ENCODE measurements at regions not wholly inside any gene's neighbourhood (a gene's known extent, or its start where the extent isn't known, plus 50 kb on each side); places are given as distances from the start of the nearest gene placed in this dataset.

DNA sequence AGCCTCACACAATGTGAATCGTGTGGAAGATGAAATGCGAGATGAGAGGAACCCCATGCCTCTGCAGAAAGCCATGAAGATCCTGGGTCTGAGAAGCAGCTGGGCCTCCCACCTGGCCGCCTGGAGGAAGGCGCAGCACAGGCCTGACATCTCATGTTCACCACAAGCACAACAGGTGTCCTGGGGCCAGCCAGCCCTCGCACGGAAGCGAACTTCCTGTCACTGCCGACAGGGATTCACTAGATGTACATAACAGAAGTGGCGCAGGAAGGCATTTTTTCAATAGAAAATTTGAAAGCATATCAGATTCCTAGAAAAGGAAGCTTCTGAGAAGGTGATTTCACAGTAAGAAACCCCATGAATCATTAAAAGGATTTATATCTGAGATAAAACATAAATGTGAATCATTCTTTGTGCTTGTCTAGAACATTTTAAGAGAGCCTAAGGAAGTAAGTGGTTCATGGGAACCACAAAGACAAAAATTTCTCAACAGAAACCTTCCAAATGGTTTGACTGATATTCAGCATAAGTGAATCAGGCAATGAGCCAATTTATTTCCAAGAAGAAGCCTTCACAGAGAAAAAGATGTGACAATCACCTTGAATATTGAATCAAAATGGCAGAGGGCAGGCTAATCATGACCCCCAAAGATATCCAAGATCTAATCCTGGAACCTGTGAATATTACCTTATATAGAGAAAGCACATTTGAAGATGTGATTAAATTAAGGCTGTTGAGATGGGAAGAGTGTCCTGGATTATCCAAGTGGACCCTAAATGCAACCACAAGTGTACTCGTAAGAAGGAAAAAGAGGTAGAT, 311.9 kb downstream of the DUSP6 start:
- peaks cover 57% of the 10 kb centered on the region for H3K4me1 Mint-ChIP-seq (ENCODE audit: low read depth)
- H3K36me3 Mint-ChIP-seq = peaks cover 7% of the 10 kb centered on the region
- POLR2A ChIA-PET = interaction anchor here (0.8 to 3.2 kb wide), 8 partner anchors 95 to 323 kb away, joined by 3 to 51 read pairs (median 4); partner anchors contain the start of gene DUSP6
- DNase-seq = peak; percentile 93
- H3K27me3 Mint-ChIP-seq = peaks cover 1% of the 10 kb centered on the region
- CTCF ChIA-PET = interaction anchor here (0.6 to 5.0 kb wide), 13 partner anchors 11 to 503 kb away, joined by 3 to 28 read pairs (median 4); partner anchors contain the start of gene DUSP6
- peaks cover 5% of the 10 kb centered on the region for H3K9me3 Mint-ChIP-seq
- peak overlapping the region; percentile 18 for H3K4me3 Mint-ChIP-seq
- peak overlapping the region; percentile 98 for H3K27ac Mint-ChIP-seq
- intact Hi-C loops (cut with micrococcal nuclease) = loop anchor here (1.0 to 2.0 kb wide), 15 partner anchors 21 to 741 kb away; partner anchors contain the start of genes DUSP6 and POC1B

DNA sequence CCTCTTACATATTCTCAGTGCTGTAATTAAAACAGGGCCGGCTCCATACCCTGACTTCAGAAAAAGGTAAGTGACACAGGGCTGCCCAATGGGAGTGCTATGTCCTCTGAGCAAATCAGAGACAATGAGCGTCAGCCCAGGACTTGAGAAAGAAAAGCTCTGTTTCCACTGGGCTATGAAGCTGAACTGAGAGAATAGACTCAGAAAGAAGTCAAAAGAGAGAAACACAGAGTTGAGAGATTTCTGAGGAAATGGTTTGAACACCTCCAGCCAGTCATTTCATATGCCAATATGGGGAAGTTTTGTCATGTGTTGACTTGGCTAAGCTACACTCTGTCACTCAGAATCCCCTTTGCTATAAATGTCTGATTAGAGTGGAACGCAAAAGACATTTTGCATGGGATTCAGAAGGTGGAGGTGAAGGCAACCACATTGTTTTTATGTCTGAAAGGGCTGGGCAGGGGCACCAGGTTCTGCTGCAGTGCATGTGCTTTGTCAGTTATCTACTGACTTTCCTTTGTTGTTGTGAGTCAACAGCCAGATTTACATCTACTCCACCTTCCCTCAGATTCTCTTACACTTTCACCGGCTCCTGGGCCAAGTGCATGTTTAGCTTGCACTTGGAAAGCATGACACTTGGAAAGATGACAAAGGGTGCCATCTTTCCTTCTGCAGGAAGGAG, 313.3 kb downstream of the DUSP6 start:
- Mint-ChIP-seq H3K4me3 (no peak overlapping the region), H3K27me3 (no peaks in the 10 kb centered on the region), H3K9me3 (peaks cover 5% of the 10 kb centered on the region), H3K27ac (peak overlapping the region; percentile 98), H3K36me3 (peaks cover 7% of the 10 kb centered on the region), H3K4me1 (ENCODE audit: low read depth) (peaks cover 57% of the 10 kb centered on the region)
- POLR2A ChIA-PET = interaction anchor here (0.5 to 3.2 kb wide), 18 partner anchors 12 to 486 kb away, joined by 3 to 51 read pairs (median 6); partner anchors contain the start of genes DUSP6 and GALNT4
- CTCF ChIA-PET = interaction anchor here (0.5 to 5.0 kb wide), 16 partner anchors 13 to 504 kb away, joined by 3 to 28 read pairs (median 5); partner anchors contain the start of gene DUSP6
- peak; percentile 69 for DNase-seq
- intact Hi-C loops (cut with micrococcal nuclease) = loop anchor here (1.0 to 5.0 kb wide), 2 partner anchors 9 to 823 kb away; no protein-coding TSS in a partner anchor

DNA sequence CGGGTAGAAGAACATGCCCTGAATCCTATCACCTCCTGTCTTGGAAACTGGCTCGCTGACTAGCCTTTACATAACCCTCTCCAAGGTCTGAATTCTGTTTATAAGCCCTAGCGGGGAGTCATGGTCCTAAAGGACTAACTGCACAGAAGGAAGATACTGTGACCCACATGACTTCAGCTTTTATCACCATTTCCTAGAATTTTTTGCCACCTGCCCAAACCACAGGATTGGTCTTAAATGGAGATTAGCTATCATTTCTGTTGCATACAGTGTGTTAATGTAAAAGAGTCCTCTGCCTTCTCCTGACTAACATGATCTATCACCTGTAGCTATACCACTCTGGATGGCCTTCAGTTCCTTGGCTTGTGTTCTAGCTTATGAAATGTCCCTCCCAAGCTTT, 319.2 kb downstream of the DUSP6 start:
- no peak overlapping the region for H3K27ac Mint-ChIP-seq
- H3K36me3 Mint-ChIP-seq = no peaks in the 10 kb centered on the region
- POLR2A ChIA-PET = no interaction called here
- H3K4me3 Mint-ChIP-seq = no peak overlapping the region
- CTCF ChIA-PET = interaction anchor here (0.6 to 2.0 kb wide), 6 partner anchors 14 to 510 kb away, joined by 3 to 16 read pairs (median 6); no protein-coding TSS in a partner anchor
- DNase-seq = no peak
- H3K4me1 Mint-ChIP-seq (ENCODE audit: low read depth) = peaks cover 13% of the 10 kb centered on the region
- H3K9me3 Mint-ChIP-seq = no peaks in the 10 kb centered on the region
- intact Hi-C loops (cut with micrococcal nuclease) = no loop called here
- peaks cover 4% of the 10 kb centered on the region for H3K27me3 Mint-ChIP-seq

DNA sequence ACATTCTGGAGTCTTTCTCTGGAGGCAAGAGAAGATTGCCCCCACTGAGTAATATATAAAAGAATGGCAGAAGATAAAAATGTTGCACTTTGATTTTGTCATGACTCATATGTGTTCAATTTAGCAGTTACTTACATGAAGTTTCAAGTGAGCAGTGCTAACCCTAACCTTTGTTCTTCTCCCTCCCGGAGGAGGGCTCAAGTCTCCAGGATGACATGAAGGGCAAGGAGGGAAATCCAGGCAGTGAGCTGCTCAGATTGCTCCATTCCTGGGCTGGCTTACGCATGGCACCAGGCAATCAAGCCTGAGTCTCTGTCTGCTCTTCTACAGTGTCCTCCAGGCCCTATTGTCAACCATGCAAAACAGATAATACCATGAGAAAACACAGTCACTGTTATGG, 322.3 kb downstream of the DUSP6 start:
- Mint-ChIP-seq H3K4me1 (ENCODE audit: low read depth) (peaks cover 3% of the 10 kb centered on the region), H3K4me3 (no peak overlapping the region), H3K27ac (no peak overlapping the region), H3K9me3 (no peaks in the 10 kb centered on the region), H3K36me3 (no peaks in the 10 kb centered on the region), H3K27me3 (peaks cover 4% of the 10 kb centered on the region)
- intact Hi-C loops (cut with micrococcal nuclease) = loop anchor here (1.0 kb wide), 1 partner anchor 9 kb away; no protein-coding TSS in a partner anchor
- POLR2A ChIA-PET = no interaction called here
- CTCF ChIA-PET = interaction anchor here (1.1 to 1.2 kb wide), 2 partner anchors 13 to 20 kb away, joined by 3 to 6 read pairs; no protein-coding TSS in a partner anchor
- no peak for DNase-seq

DNA sequence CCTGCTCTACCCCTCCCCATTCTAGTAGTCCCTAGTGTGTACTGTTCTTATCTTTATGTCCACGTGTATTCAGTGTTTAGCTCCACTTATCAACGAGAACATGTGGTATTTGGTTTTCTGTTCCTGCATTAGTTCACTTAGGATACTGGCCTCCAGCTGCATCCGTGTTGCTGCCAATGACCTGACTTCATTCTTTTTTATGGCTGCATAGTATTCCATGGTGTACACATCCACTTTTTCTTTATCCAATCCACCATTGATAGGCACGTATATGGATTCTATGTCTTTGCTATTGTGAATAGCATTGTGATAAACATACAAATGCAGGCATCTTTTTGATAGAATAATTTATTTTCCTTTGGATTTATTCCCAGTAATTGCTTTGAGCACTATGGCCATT, 327.7 kb downstream of the DUSP6 start:
- intact Hi-C loops (cut with micrococcal nuclease) = no loop called here
- ChIA-PET POLR2A (no interaction called here), CTCF (no interaction called here)
- no peak overlapping the region for H3K4me3 Mint-ChIP-seq
- peaks cover 1% of the 10 kb centered on the region for H3K36me3 Mint-ChIP-seq
- no peaks in the 10 kb centered on the region for H3K27me3 Mint-ChIP-seq
- H3K27ac Mint-ChIP-seq = no peak overlapping the region
- H3K4me1 Mint-ChIP-seq (ENCODE audit: low read depth) = peaks cover 4% of the 10 kb centered on the region
- H3K9me3 Mint-ChIP-seq = no peaks in the 10 kb centered on the region
- no peak for DNase-seq

DNA sequence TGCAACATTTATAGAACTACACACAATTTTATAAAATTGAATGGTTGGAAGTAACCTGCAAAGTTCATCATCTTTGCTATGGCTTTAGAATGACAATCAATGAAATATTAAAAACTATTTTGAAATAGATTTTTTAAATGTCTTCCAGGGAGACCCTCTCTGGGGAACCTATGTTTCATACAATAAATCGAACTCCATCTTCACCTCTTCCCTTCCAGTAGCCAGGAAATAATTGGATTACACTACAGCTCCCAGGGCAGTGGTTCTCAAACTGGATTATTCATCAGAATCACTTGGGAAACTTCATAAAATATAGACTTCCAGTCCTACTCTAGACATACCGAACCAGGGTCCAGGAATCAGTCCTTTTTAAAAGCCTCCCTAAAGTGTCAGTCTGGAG, 328.4 kb downstream of the DUSP6 start:
- Mint-ChIP-seq H3K27ac (no peak overlapping the region), H3K27me3 (no peaks in the 10 kb centered on the region), H3K4me3 (no peak overlapping the region), H3K36me3 (peaks cover 1% of the 10 kb centered on the region), H3K4me1 (ENCODE audit: low read depth) (peaks cover 4% of the 10 kb centered on the region), H3K9me3 (no peaks in the 10 kb centered on the region)
- ChIA-PET POLR2A (no interaction called here), CTCF (interaction anchor here (0.7 kb wide), 1 partner anchor 11 kb away, joined by 3 read pairs; no protein-coding TSS in a partner anchor)
- intact Hi-C loops (cut with micrococcal nuclease) = no loop called here
- no peak for DNase-seq

DNA sequence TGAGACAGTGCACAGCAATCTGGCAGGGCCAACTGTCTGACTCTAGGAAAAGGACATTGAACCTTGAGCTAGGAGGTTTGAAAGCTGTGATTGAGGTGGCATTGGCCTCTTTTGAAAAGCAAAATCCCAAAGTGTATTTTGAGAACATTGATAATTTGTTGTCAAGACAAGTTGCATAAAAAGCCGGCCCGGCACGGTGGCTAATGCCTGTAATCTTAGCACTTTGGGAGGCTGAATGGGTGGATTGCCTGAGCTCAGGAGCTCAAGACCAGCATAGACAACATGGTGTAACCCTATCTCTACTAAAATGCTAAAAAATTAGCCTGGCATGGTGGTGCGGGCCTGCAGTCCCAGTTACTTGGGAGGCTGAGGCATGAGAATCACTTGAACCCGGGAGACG, 331.6 kb downstream of the DUSP6 start:
- CTCF ChIA-PET = interaction anchor here (2.1 to 5.1 kb wide), 4 partner anchors 18 to 507 kb away, joined by 10 to 88 read pairs (median 28); partner anchors contain the start of genes GALNT4 and POC1B
- peaks cover 4% of the 10 kb centered on the region for H3K27me3 Mint-ChIP-seq
- DNase-seq = no peak
- H3K9me3 Mint-ChIP-seq = no peaks in the 10 kb centered on the region
- H3K4me3 Mint-ChIP-seq = no peak overlapping the region
- H3K36me3 Mint-ChIP-seq = peaks cover 1% of the 10 kb centered on the region
- intact Hi-C loops (cut with micrococcal nuclease) = loop anchor here (2.0 kb wide), 1 partner anchor 204 kb away; no protein-coding TSS in a partner anchor
- no peak overlapping the region for H3K27ac Mint-ChIP-seq
- POLR2A ChIA-PET = interaction anchor here (2.2 kb wide), 1 partner anchor 18 kb away, joined by 12 read pairs; no protein-coding TSS in a partner anchor
- H3K4me1 Mint-ChIP-seq (ENCODE audit: low read depth) = peaks cover 8% of the 10 kb centered on the region

DNA sequence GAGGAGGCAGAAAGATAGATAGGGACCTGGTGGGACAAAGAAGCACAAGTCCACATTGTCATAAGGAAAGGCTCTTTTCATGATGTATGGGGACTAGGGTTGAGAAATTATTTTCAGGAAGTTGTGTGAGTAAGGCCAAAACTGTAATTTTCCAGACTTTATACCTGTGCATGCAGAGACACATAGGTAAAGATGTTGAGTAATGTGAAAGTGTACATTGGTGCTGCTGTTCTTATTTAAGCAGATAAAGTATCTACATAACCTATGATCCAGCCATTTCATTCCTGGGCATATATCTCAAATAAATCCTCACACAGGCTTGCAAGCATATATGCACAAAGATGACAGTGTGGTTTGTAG, 332.2 kb downstream of the DUSP6 start:
- Mint-ChIP-seq H3K9me3 (no peaks in the 10 kb centered on the region), H3K4me3 (no peak overlapping the region), H3K36me3 (peaks cover 1% of the 10 kb centered on the region), H3K4me1 (ENCODE audit: low read depth) (peaks cover 8% of the 10 kb centered on the region), H3K27ac (no peak overlapping the region), H3K27me3 (peaks cover 5% of the 10 kb centered on the region)
- ChIA-PET CTCF (interaction anchor here (0.5 to 5.1 kb wide), 19 partner anchors 13 to 524 kb away, joined by 3 to 88 read pairs (median 9); partner anchors contain the start of genes GALNT4 and POC1B), POLR2A (interaction anchor here (2.2 kb wide), 1 partner anchor 18 kb away, joined by 12 read pairs; no protein-coding TSS in a partner anchor)
- intact Hi-C loops (cut with micrococcal nuclease) = loop anchor here (2.0 kb wide), 1 partner anchor 205 kb away; no protein-coding TSS in a partner anchor
- no peak for DNase-seq

DNA sequence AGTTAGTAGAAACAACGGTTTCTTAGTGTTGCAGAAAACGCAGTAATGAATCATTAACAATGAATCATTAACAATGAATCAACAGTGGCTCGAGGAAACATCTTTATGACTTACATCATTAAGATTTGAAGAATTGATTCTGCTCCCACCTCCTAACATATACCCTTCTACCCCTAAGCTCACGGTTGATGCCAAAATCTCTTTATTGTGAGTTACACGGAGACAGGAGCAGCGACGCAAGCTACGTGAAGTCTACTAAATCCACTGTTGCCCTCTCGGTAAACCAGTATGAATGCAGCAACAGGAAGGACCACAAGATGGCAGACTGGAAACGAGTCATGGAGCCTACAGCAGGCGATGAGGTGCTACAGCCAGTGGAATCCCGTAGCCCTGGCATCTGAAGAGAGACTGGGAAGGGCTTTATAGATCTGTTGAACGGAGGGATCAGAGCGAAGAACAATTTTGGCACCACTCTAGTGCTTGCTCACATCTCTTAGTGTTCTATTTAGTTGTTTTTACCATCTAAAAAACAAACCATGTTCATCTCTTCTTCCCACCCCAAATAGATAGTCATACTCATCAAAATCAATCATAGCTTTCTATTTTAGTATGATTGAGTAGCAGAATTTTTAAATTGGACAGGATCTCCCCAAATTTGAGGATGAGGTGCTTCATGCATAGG, 332.7 kb downstream of the DUSP6 start:
- CTCF ChIA-PET = interaction anchor here (0.5 to 5.1 kb wide), 30 partner anchors 9 to 525 kb away, joined by 3 to 88 read pairs (median 4); partner anchors contain the start of genes DUSP6, GALNT4 and POC1B
- POLR2A ChIA-PET = interaction anchor here (0.7 to 2.2 kb wide), 4 partner anchors 19 to 505 kb away, joined by 3 to 12 read pairs (median 4); partner anchors contain the start of gene GALNT4
- peak; percentile 79 for DNase-seq
- no peak overlapping the region for H3K27ac Mint-ChIP-seq
- no peak overlapping the region for H3K4me3 Mint-ChIP-seq
- peaks cover 5% of the 10 kb centered on the region for H3K27me3 Mint-ChIP-seq
- peaks cover 8% of the 10 kb centered on the region for H3K4me1 Mint-ChIP-seq (ENCODE audit: low read depth)
- H3K36me3 Mint-ChIP-seq = no peaks in the 10 kb centered on the region
- H3K9me3 Mint-ChIP-seq = no peaks in the 10 kb centered on the region
- intact Hi-C loops (cut with micrococcal nuclease) = loop anchor here (1.0 to 10.0 kb wide), 16 partner anchors 21 to 1918 kb away; partner anchors contain the start of genes DUSP6 and POC1B

DNA sequence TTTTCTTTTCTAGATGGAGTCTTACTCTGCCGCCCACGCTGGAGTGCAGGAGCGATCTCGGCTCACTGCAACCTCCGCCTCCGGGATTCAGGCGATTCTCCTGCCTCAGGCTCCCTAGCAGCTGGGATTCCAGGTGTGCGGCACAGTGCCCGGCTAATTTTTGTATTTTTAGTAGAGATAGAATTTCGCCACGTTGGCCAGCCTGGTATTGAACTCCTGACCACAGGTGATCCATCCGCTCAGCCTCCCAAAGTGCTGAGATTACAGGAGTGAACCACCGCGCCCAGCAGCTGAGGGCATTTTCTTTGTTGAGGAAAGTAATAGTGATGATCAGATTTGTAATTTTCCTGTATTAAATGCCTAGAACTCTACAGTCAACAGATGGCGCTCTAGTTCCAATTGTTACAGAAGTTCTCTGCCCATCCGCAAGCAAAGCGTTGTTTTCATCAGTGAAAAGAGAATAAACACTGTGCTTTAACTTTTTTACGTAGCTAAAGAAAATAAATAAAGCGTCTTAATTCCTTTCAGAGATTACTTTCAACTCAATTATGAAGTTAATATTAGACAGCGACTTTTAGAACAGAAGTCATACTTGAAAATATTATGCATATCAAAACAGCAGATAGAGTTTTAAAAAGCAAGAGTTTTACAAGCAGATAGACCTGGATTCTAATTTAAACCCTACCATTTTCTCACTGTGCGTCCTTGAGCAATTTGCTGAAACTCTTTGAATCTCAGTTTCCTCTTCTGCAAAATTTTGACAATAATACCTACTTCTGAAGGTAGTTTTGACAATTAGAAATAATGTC, 335.1 kb downstream of the DUSP6 start:
- Mint-ChIP-seq H3K36me3 (no peaks in the 10 kb centered on the region), H3K4me3 (no peak overlapping the region), H3K27me3 (peaks cover 12% of the 10 kb centered on the region), H3K27ac (no peak overlapping the region), H3K4me1 (ENCODE audit: low read depth) (peaks cover 7% of the 10 kb centered on the region), H3K9me3 (no peaks in the 10 kb centered on the region)
- CTCF ChIA-PET = interaction anchor here (0.6 to 5.1 kb wide), 38 partner anchors 10 to 510 kb away, joined by 3 to 88 read pairs (median 5); partner anchors contain the start of genes GALNT4 and POC1B
- no peak for DNase-seq
- POLR2A ChIA-PET = interaction anchor here (0.6 kb wide), 2 partner anchors 21 to 1537 kb away, joined by 3 read pairs; no protein-coding TSS in a partner anchor
- intact Hi-C loops (cut with micrococcal nuclease) = loop anchor here (1.0 to 10.0 kb wide), 7 partner anchors 512 to 1920 kb away; no protein-coding TSS in a partner anchor
